AG09319 (cell line): ENCODE measurements at regions not wholly inside any gene's neighbourhood (a gene's known extent, or its start where the extent isn't known, plus 50 kb on each side); places are given as distances from the start of the nearest gene placed in this dataset.
A peak's percentile ranks its signal among the peaks of the same experiment; 100 is the strongest.

Experiments used
- DNase-seq: peaks from one replicate; pipeline ENCODE4 v3.0.0-alpha.2; 2010; ENCODE audit warnings: low read depth; ENCODE audit errors: extremely low read depth
- TF ChIP-seq, protein P1 (sequence below): IDR thresholded peaks from 2 replicates; pipeline ENCODE4 v1.5.1; 2011; ENCODE audit warnings: low read depth, mild to moderate bottlenecking, inconsistent platforms, low read length, moderate library complexity

DNA sequence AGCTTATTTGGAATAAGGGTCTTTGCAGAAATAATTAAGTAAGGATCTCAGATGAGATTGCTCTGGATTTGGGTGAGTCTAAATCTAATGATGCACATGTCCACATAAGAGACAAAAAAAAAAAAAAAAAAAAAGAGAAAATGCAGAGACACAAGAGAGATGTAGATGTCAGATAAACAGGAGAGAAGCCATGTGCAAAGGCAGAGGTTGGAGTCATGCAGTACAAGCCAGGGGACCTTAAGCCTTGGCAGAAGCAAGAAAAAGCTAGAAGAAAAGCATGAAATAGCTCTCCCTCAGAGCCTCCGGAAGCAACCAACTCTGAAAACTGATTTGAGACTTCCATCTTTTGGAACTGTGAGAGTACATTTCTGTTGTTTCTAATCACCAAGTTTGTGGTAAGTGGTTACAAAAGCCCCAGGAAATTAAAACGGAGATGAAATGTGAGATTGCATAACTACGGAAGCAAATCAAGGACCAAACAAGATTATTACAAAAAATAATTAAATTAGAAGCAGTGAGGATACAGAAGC lies 1304.0 kb upstream of the SEL1L start:
- DNase-seq: no peak
- TF ChIP-seq, protein P1, sequence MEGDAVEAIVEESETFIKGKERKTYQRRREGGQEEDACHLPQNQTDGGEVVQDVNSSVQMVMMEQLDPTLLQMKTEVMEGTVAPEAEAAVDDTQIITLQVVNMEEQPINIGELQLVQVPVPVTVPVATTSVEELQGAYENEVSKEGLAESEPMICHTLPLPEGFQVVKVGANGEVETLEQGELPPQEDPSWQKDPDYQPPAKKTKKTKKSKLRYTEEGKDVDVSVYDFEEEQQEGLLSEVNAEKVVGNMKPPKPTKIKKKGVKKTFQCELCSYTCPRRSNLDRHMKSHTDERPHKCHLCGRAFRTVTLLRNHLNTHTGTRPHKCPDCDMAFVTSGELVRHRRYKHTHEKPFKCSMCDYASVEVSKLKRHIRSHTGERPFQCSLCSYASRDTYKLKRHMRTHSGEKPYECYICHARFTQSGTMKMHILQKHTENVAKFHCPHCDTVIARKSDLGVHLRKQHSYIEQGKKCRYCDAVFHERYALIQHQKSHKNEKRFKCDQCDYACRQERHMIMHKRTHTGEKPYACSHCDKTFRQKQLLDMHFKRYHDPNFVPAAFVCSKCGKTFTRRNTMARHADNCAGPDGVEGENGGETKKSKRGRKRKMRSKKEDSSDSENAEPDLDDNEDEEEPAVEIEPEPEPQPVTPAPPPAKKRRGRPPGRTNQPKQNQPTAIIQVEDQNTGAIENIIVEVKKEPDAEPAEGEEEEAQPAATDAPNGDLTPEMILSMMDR: no peak

DNA sequence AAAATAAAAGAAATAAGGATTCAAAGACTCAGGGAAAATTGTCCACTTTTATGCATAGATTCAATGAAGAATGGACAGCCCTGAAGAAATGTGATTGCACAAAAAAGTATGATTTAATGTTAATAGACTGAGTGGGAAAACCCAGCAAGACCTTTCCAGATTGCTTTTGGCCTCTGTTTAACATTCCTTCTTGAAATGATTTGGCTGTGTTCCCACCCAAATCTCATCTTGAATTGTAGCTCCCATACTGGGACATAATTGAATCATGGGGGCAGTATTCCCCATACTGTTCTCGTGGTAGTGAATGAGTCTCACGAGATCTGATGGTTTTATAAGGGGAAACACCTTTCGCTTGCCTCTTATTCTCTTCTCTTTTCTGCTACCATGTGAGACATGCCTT lies 1316.9 kb upstream of the SEL1L start:
- no peak for DNase-seq
- TF ChIP-seq, protein P1: no peak

DNA sequence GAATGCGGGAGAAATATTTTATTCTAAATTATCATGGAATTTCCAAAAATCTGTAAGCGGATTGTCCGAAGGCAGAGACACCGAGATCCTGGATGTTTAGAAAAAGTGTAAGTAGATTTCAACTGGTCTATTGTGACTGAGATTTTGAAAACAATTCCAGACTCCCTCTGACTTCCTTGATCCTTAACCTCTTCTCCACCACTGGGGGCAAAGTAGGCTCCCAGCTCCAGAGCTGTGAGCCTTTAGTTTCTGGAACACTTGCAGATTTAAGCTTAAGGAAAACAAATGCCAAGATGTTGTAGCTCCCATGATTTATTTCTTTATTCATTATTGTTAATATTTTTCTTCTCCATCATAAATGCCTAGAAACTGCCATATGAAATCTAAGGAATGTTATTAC lies 1320.5 kb upstream of the SEL1L start:
- no peak for DNase-seq
- TF ChIP-seq, protein P1: no peak

DNA sequence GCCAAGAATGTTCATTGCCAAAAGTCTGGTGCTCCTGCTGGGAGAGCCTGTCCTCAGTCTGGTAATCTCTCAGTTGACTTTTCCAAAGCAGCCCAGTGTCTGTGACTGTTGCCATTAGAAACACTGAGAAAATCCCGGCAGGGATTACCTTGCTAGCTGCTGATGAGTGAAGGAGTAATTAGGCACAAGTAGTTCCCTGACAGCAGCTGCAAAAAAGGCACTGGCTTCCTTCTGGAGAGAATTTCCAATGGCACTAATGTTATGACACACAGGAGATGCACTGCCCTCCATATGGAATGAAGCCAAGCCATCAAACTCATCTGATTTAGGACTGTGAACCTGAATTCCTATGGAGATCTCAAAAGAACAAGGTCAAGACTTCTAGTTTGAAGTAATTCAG lies 1321.2 kb upstream of the SEL1L start:
- DNase-seq: no peak
- TF ChIP-seq, protein P1: no peak

DNA sequence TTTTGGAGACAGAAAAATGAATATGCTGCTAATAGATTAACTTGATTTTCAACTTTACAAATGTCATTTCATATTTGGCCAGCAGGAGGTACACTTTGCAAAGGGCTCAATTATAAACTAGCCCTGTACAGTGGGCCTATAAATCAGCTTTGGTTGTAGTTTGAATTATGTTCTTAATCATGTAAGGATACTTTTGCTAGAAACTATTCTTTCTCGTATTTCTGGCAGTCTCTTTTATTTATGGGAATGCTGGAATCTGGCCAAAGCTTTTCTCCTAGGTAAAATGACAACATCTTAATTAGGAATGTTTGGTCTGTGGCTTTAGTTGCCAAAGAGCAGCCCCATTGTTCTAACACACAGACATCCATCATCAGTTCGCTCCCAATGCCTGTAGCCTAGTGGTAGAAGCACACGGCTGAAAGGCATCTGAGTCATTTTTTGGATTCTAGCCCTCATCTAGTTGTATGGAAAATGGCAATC lies 1322.3 kb upstream of the SEL1L start:
- no peak for DNase-seq
- TF ChIP-seq, protein P1: peak; percentile 31

DNA sequence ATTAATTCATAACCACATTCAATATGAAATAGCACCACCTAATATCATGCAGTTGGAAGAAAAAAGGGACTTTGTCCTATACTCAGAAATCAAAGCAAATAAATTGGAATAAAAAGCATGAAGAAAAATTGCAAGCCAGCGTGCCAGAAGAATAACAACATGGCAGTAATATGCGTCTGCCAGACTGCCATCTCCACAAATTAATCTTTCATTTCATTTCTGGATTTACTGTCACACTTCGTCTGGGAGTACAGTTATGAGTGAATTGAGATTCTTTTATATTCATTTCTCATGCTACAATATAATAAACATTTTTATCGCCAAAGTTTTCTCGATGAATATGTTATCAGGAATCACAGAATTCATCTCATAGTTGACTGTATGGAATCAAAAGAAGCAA lies 1327.7 kb upstream of the SEL1L start:
- no peak for DNase-seq
- TF ChIP-seq, protein P1: no peak

DNA sequence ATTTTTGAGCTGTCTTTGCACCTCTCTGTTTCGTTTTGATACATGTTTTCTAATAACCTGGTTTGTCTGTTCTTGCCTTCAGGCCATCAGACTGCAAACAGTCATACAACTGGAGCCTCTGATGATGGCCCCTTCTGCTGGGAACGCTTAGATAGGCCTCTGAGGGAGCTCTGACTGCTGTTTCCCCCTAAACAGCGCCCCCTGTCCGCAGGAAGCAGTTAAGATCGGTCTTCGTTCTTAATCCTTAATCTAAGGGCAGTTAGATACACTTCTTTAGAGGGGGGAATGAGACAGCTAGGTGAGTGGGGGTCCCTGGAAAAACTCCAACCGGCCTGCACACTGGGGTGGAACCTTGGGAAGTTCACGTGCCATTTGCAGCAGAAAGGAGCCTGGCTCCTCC lies 1338.8 kb upstream of the SEL1L start:
- no peak for DNase-seq
- TF ChIP-seq, protein P1: no peak; the same call in 1 of the 2 replicates
